Fibroblast of lung (primary cell): ENCODE measurements at regions not wholly inside any gene's neighbourhood (a gene's known extent, or its start where the extent isn't known, plus 50 kb on each side); places are given as distances from the start of the nearest gene placed in this dataset.
A peak's percentile ranks its signal among the peaks of the same experiment; 100 is the strongest.

Source experiments
- DNase-seq, 2 donors: peaks; one replicate each; pipeline versions ENCODE4 v3.0.0 to v3.0.0-alpha.2; 2010; ENCODE audit warnings: low read depth in 2 of 2
- H2AFZ ChIP-seq: 2 replicates; pipeline ENCODE4 v1.5.1; 2012; ENCODE audit warnings: low read length, control low read depth, inconsistent platforms
- H3K27ac ChIP-seq: 2 replicates; pipeline ENCODE4 v1.5.1; 2011; ENCODE audit warnings: low read length, control low read depth; ENCODE audit not compliant: insufficient read depth
- H3K27me3 ChIP-seq: 2 replicates; pipeline ENCODE4 v1.5.1; 2011; ENCODE audit warnings: mild to moderate bottlenecking, low read length; ENCODE audit not compliant: control insufficient read depth, insufficient read depth
- H3K36me3 ChIP-seq: 2 replicates; pipeline ENCODE4 v1.5.1; 2011; ENCODE audit warnings: low read length; ENCODE audit not compliant: control insufficient read depth, insufficient read depth
- H3K4me1 ChIP-seq: 2 replicates; pipeline ENCODE4 v1.5.1; 2011; ENCODE audit warnings: low read length; ENCODE audit not compliant: control insufficient read depth, insufficient read depth; ENCODE audit errors: extremely low read depth
- H3K4me2 ChIP-seq: 2 replicates; pipeline ENCODE4 v1.5.1; 2011; ENCODE audit warnings: low read length, control low read depth; ENCODE audit not compliant: insufficient read depth; ENCODE audit errors: extremely low read depth
- H3K4me3 ChIP-seq, 4 experiments: fragments of 200-600 bp in 1 of 4; sonication (generic) in 1 of 4; replicated peaks in 1 of 4; 2 replicates each; pipeline ENCODE4 v1.5.1; 2011 to 2016; ENCODE audit warnings: low read length in 4 of 4, low read depth in 3 of 4, mild to moderate bottlenecking in 3 of 4, control low read depth in 2 of 4, inconsistent platforms in 1 of 4, mixed read lengths in 1 of 4; ENCODE audit not compliant: insufficient read depth in 1 of 4; ENCODE audit errors: control extremely low read depth in 1 of 4
- H3K79me2 ChIP-seq: 2 replicates; pipeline ENCODE4 v1.5.1; 2012; ENCODE audit warnings: mild to moderate bottlenecking, low read length, inconsistent platforms; ENCODE audit not compliant: control insufficient read depth, insufficient read depth
- H3K9ac ChIP-seq: 2 replicates; pipeline ENCODE4 v1.5.1; 2011; ENCODE audit warnings: mild to moderate bottlenecking, low read length, control low read depth; ENCODE audit not compliant: insufficient read depth
- H3K9me3 ChIP-seq: 2 replicates; pipeline ENCODE4 v1.5.1; 2012; ENCODE audit warnings: low read depth, low read length; ENCODE audit not compliant: control insufficient read depth, insufficient read depth
- H4K20me1 ChIP-seq: 2 replicates; pipeline ENCODE4 v1.5.1; 2011; ENCODE audit warnings: low read length; ENCODE audit not compliant: control insufficient read depth, insufficient read depth; ENCODE audit errors: extremely low read depth
- EZH2 ChIP-seq: IDR thresholded peaks from 2 replicates; pipeline ENCODE4 v1.5.1; 2012; ENCODE audit warnings: low read length, control low read depth, mild to moderate bottlenecking; ENCODE audit errors: missing control alignments
- TF ChIP-seq, protein P1 (sequence below), 2 donors: IDR thresholded peaks in 1 of 2; conservative IDR thresholded peaks in 1 of 2; 1 replicate in 1 of 2; 2 replicates in 1 of 2; pipeline ENCODE4 v1.5.1; 2011 to 2012; ENCODE audit warnings: low read length in 2 of 2, control low read depth in 1 of 2, inconsistent platforms in 1 of 2, low read depth in 1 of 2, mild to moderate bottlenecking in 1 of 2

DNA sequence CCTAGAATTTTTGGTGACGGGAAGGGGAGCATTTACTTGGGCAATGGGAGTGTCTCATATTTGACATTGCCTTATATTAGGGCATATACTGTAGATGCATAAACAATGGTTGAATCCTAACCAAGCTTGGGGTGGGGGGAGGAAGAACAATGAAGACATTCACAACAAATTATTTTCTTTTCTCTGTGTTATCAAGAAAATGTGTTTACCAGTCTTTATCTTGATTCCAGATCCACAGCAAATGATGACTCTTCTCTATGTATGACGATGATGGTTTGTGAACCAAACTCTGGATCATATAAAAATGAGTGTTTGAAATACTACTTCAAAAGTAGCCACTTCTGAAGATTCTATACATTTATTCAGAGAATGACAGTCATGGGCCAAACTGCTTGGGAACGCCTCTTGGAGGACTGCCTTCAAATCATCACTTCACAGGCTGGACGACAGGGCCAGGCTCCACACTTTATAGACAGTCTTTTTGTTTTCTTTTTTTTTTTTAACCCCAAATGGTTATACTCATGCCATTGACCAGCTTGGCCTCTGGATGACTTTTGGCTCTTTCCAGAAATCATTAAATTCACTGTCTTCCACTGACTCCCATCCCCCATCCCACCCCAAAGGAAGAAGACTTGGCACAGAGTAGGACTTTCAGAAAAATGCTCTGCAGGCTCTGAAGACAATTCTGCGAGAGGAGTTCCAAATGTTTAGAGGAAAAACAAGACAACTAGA lies 123.8 kb upstream of the LIFR start:
- H3K4me3 ChIP-seq = no peak overlapping the region
- no peaks in the 10 kb centered on the region for H3K27me3 ChIP-seq
- no peaks in the 10 kb centered on the region for H3K36me3 ChIP-seq
- no peak overlapping the region for H3K9ac ChIP-seq
- H3K27ac ChIP-seq = no peak overlapping the region
- H3K79me2 ChIP-seq = no peaks in the 10 kb centered on the region
- DNase-seq = no peak
- H3K4me2 ChIP-seq = no peak overlapping the region
- H4K20me1 ChIP-seq = no peaks in the 10 kb centered on the region
- H3K9me3 ChIP-seq = no peaks in the 10 kb centered on the region
- no peaks in the 10 kb centered on the region for H3K4me1 ChIP-seq
- TF ChIP-seq EZH2 = no peak
- TF ChIP-seq, protein P1, sequence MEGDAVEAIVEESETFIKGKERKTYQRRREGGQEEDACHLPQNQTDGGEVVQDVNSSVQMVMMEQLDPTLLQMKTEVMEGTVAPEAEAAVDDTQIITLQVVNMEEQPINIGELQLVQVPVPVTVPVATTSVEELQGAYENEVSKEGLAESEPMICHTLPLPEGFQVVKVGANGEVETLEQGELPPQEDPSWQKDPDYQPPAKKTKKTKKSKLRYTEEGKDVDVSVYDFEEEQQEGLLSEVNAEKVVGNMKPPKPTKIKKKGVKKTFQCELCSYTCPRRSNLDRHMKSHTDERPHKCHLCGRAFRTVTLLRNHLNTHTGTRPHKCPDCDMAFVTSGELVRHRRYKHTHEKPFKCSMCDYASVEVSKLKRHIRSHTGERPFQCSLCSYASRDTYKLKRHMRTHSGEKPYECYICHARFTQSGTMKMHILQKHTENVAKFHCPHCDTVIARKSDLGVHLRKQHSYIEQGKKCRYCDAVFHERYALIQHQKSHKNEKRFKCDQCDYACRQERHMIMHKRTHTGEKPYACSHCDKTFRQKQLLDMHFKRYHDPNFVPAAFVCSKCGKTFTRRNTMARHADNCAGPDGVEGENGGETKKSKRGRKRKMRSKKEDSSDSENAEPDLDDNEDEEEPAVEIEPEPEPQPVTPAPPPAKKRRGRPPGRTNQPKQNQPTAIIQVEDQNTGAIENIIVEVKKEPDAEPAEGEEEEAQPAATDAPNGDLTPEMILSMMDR (conservative IDR thresholded peaks at IDR 0.05 in 1 of 2, IDR thresholded peaks at IDR 0.05 in 1 of 2; ENCODE audit: low read depth in 1 of 2, low read length in 2 of 2) = no peak
- no peak overlapping the region for H2AFZ ChIP-seq

GRCh38 chr5:38681029-38681706 lies 124.7 kb upstream of the LIFR start:
- Histone ChIP-seq H3K27ac (no peak overlapping the region), H3K4me2 (no peak overlapping the region), H3K9ac (no peak overlapping the region), H4K20me1 (no peaks in the 10 kb centered on the region), H3K27me3 (no peaks in the 10 kb centered on the region), H3K4me1 (no peaks in the 10 kb centered on the region), H3K4me3 (no peak overlapping the region), H3K36me3 (no peaks in the 10 kb centered on the region), H3K79me2 (no peaks in the 10 kb centered on the region), H2AFZ (no peak overlapping the region), H3K9me3 (no peaks in the 10 kb centered on the region)
- TF ChIP-seq, protein P1 (conservative IDR thresholded peaks at IDR 0.05 in 1 of 2, IDR thresholded peaks at IDR 0.05 in 1 of 2; ENCODE audit: low read depth in 1 of 2, low read length in 2 of 2) = no peak
- peak in 1 of 2 donors; percentile 56 for DNase-seq

DNA sequence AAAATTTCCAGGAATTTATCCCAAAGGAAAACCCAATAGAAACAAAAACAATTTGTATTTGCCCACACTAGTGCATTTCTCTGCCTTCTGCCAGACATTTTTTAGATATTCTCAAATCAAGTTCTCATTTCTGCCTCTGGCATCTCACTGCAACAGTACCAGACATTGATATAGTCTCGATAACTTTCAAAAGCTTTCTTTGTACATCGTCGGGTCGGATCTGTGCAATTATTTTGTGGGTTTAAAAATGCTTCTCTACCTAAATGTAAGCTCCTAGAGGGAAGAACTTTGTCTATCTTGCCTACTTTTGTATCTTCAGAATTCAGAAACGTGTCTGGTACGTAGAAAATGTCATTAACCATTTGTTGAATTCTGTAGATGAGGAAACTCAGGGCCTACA lies 125.5 kb upstream of the LIFR start:
- H3K79me2 ChIP-seq = no peaks in the 10 kb centered on the region
- H2AFZ ChIP-seq = no peak overlapping the region
- no peak for TF ChIP-seq EZH2
- TF ChIP-seq, protein P1 (conservative IDR thresholded peaks at IDR 0.05 in 1 of 2, IDR thresholded peaks at IDR 0.05 in 1 of 2; ENCODE audit: low read depth in 1 of 2, low read length in 2 of 2) = no peak
- no peak overlapping the region for H3K9ac ChIP-seq
- H3K4me1 ChIP-seq = no peaks in the 10 kb centered on the region
- no peaks in the 10 kb centered on the region for H3K36me3 ChIP-seq
- H3K9me3 ChIP-seq = no peaks in the 10 kb centered on the region
- H4K20me1 ChIP-seq = no peaks in the 10 kb centered on the region
- H3K27ac ChIP-seq = no peak overlapping the region
- H3K4me2 ChIP-seq = no peak overlapping the region
- H3K27me3 ChIP-seq = no peaks in the 10 kb centered on the region
- DNase-seq = no peak
- H3K4me3 ChIP-seq = no peak overlapping the region
